ENCODE measurements at regions not wholly inside any gene's neighbourhood (a gene's known extent, or its start where the extent isn't known, plus 50 kb on each side); places are given as distances from the start of the nearest gene placed in this dataset.

DNA sequence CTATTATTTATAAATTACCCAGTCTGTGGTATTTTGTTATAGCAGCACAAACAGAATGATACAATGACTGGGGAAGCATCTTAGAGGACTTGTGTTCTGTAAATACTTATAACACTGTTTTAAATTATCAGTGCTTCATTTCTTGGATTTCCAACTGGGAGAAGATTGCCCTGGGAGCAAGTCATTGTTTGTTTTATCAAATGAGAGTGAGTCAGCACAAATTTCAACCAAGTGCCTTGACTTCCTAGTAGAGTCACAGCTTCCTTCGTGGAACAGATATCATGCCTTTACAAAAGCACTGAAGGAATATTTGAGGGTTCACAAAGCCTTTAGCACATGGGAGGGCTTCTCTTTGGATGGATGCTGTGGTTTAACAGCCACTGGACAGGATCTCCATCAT, 234.1 kb downstream of the KTN1 start:
- DNase-seq (no peak), ATAC-seq (no peak)
- 77 to 84% methylated on average over 1 of the region's 1 CpG for WGBS, 2 donors
- H3K4me1 ChIP-seq: peaks cover 0 to 22% (median 0%) of the 10 kb centered on the region in 9 donors
- no peak overlapping the region for H3K4me3 ChIP-seq
- H3K36me3 ChIP-seq: no peaks in the 10 kb centered on the region
- H3K9me3 ChIP-seq: peaks cover 0 to 15% (median 0%) of the 10 kb centered on the region in 11 donors
- peak overlapping the region in 1 of 10 donors; percentile 73 for H3K27ac ChIP-seq
- TF ChIP-seq, protein P1, sequence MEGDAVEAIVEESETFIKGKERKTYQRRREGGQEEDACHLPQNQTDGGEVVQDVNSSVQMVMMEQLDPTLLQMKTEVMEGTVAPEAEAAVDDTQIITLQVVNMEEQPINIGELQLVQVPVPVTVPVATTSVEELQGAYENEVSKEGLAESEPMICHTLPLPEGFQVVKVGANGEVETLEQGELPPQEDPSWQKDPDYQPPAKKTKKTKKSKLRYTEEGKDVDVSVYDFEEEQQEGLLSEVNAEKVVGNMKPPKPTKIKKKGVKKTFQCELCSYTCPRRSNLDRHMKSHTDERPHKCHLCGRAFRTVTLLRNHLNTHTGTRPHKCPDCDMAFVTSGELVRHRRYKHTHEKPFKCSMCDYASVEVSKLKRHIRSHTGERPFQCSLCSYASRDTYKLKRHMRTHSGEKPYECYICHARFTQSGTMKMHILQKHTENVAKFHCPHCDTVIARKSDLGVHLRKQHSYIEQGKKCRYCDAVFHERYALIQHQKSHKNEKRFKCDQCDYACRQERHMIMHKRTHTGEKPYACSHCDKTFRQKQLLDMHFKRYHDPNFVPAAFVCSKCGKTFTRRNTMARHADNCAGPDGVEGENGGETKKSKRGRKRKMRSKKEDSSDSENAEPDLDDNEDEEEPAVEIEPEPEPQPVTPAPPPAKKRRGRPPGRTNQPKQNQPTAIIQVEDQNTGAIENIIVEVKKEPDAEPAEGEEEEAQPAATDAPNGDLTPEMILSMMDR (IDR thresholded peaks at IDR 0.05): no peak
- H3K27me3 ChIP-seq: no peaks in the 10 kb centered on the region
- intact Hi-C loops (cut with DNase I): no loop called here

DNA sequence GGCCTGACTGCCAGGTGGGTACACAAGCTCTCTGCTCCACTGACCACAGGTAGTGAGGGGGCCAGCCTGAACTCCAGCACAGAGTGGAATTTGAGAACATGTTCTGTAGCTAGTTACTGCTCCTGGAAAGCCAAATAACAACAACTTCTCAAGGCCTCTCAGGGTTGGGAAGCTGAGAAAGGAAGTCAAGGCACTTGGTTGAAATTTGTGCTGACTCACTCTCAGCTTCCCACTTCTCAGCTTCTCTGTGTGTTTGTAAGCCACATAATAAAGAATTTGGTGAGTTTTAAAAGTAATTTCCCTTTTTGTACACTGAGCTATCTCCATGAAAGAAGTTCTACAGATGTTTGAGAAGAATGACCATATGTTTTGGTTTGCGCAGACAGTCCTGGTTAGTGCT, 234.9 kb downstream of the KTN1 start:
- peak overlapping the region in 1 of 10 donors; percentile 73 for H3K27ac ChIP-seq
- H3K27me3 ChIP-seq: no peaks in the 10 kb centered on the region
- WGBS, 2 donors: 93 to 94% methylated on average over 1 of the region's 1 CpG
- H3K9me3 ChIP-seq: peaks cover 0 to 15% (median 0%) of the 10 kb centered on the region in 11 donors
- TF ChIP-seq, protein P1 (IDR thresholded peaks at IDR 0.05): no peak
- H3K4me3 ChIP-seq: no peak overlapping the region
- H3K36me3 ChIP-seq: no peaks in the 10 kb centered on the region
- DNase-seq (no peak), ATAC-seq (no peak)
- H3K4me1 ChIP-seq: peaks cover 0 to 25% (median 0%) of the 10 kb centered on the region in 9 donors
- intact Hi-C loops (cut with DNase I): no loop called here

DNA sequence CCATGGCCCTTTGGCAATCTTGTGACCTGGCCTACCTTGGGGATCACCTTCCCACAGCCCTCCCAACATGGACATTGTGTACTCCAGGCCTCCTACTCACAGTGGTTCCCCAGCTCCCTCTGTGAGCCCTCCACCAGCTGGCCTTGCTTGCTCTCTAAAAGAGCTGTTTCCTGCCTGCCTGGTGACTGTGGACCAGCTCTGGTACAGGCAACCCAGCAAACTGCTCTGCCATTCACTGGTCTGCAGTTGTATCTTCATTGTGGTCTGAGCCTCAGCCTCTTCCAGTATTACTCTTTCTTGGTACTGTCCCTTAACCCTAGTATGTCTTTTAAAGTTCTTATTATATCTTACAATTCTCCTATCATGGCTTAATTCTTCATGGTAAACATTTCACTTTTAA, 236.2 kb downstream of the KTN1 start:
- intact Hi-C loops (cut with DNase I): no loop called here
- peaks cover 0 to 25% (median 0%) of the 10 kb centered on the region in 9 donors for H3K4me1 ChIP-seq
- no peaks in the 10 kb centered on the region for H3K27me3 ChIP-seq

DNA sequence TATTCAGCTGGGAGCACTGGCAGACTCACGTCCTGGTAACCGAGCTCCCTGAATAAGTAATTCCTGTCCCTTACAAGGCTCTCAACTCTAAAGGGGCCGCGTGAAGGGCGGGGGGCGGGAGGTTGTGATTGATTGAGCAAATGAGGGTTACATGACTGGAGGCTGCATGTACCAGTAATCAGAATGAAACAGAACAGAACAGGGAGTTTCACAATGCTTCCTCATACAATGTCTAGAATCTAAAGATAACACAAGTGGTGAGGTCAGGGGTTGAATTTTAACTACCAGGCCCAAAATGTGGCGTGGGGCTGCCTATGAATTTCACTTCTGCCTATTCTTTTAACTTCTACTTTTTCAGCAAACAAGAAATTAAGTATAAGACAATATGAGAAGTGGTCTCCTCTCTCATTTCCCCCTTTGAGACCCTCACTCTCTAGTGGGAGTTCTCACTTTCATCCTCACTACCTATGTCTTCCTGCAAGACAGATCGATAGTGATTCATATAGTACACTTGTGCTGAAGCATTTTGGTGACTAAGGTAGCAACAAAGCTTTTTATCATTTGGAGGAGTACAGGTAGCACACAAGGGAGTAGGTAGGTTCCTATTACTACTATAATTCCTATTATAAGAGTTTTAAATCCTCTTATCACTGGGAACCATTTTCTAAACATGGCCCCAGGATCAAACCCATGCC, 239.8 kb downstream of the KTN1 start:
- H3K36me3 ChIP-seq: no peaks in the 10 kb centered on the region
- ATAC-seq (peak in 1 of 8 donors; percentile 19), DNase-seq (no peak)
- H3K27ac ChIP-seq: no peak overlapping the region
- H3K4me1 ChIP-seq: peaks cover 0 to 14% (median 0%) of the 10 kb centered on the region in 9 donors
- H3K4me3 ChIP-seq: no peak overlapping the region
- H3K27me3 ChIP-seq: peaks cover 0 to 3% (median 0%) of the 10 kb centered on the region in 7 donors
- WGBS, 2 donors: 73 to 84% methylated on average over 8 of the region's 8 CpGs
- peaks cover 0 to 20% (median 6%) of the 10 kb centered on the region in 11 donors for H3K9me3 ChIP-seq
- TF ChIP-seq, protein P1 (IDR thresholded peaks at IDR 0.05): no peak
- intact Hi-C loops (cut with DNase I): no loop called here

More for the DNA sequence above, 236.2 kb downstream of the KTN1 start:
- no peak overlapping the region for H3K4me3 ChIP-seq
- TF ChIP-seq, protein P1 (IDR thresholded peaks at IDR 0.05): no peak
- ATAC-seq: no peak
- H3K9me3 ChIP-seq: peaks cover 0 to 13% (median 0%) of the 10 kb centered on the region in 11 donors
- DNase-seq: no peak
- no peak overlapping the region for H3K27ac ChIP-seq
- no peaks in the 10 kb centered on the region for H3K36me3 ChIP-seq
